IPS DF 19.7 (cell line): ENCODE measurements at regions not wholly inside any gene's neighbourhood (a gene's known extent, or its start where the extent isn't known, plus 50 kb on each side); places are given as distances from the start of the nearest gene placed in this dataset.
"Not testable (repeated sequence)": the region's sequence is repeated elsewhere in the genome, so short reads cannot be mapped to it uniquely, and the experiment has no call there.

Experiments
- DNase-seq: peaks from one replicate; pipeline ENCODE4 v3.0.0-alpha.2; 2013; ENCODE audit warnings: low read depth, low spot score

DNA sequence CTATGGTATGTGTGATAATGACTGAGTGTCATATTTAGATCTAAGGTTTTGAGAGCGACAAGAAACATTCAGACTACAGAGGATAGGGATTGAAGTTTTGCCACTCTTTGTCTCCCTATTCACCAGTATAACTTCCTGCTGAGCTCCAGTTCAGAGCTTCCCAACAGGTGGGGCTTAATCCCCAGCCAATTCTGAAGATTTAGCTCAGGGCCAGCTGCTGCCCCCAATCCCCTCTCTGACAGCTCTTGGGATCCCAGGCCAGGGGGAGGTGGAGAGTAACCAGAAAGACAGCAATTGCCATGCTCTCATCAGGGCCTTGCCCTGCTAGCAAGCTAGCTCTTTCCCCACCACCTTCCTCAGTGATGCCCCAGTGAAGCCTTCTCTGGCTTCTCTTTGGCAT is 57.8 kb downstream of the TRIL start:
- DNase-seq, result no peak

DNA sequence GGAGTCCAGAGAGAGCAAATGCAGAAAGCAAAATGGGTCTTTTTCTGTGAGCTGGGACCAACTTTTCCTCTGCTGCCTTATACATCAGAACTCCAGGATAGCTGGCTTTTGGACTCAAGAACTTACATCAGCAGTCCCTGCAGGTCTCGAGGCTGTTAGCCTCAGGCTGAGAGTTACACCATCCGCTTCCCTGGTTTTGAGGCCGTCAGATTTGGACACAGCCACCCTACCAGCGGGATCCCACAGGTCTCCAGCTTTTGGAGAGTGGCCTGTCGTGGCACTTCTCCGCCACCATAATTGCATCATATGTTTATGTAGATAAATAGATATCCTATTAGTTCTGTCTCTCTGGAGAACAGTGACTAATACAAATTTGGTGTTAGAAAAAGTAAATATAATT is 64.2 kb downstream of the TRIL start:
- no peak for DNase-seq

DNA sequence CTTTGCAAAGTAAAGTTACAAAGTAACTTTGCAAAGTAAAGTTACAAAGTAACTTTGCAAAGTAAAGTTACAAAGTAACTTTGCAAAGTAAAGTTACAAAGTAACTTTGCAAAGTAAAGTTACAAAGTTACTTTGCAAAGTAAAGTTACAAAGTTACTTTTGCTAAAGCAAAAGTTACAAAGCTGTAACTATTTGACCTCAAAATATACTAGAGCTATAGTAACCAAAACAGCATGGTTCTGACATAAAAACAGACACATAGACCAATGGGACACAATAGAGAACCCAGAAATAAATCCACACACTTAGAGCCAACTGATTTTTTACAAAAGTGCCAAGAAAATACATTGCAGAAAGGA is 66.3 kb downstream of the TRIL start:
- DNase-seq, result not testable (repeated sequence)

DNA sequence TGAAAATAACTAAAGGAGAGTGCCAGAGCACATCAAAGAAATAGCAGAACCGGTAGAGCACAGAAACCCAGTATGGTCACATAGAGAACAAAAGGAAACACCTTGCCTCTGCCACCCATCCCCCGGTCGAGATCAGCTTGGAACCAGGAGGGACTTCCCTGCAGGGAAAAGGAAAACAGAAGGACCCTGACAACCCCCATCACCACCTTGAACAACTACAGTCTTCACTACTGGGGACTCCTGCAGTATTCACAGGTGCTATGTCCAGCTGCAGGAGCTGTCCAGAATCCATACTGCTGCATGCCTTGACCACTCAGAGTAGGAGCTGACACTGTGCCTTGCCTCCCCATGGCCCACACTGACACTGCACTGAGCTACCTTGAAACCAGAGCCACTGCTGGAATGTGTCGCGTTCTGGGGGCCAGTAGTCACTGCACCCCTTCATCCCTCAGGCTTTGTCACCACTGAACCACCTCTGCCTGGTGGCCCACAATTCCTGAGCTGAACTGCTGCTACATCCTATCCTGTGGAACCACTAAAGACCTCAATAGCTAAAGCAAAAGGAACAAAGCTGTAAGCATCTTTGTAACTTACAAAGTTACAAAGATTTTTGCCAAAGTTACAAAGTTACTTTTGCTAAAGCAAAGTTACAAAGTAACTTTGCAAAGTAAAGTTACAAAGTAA is 66.8 kb downstream of the TRIL start:
- peak; percentile 59 for DNase-seq

DNA sequence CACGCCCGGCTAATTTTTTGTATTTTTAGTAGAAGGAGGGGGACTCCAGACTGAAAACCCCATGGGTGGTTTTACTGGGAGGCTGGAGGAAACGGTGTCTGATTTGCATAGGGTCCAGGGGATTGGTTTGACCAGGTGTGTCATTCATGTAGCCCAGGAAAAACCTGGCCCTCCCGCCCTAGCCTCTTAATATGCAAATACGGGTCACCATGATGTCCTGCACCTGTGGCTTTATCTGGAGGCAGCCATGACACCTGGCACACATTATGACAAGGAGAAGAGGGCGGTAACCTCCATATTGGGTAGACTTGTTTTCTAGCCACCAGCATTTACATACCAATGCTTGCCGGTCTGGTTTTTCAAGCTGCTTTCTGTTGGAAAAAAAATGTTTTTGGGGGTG is 68.0 kb downstream of the TRIL start:
- peak; percentile 97 for DNase-seq

DNA sequence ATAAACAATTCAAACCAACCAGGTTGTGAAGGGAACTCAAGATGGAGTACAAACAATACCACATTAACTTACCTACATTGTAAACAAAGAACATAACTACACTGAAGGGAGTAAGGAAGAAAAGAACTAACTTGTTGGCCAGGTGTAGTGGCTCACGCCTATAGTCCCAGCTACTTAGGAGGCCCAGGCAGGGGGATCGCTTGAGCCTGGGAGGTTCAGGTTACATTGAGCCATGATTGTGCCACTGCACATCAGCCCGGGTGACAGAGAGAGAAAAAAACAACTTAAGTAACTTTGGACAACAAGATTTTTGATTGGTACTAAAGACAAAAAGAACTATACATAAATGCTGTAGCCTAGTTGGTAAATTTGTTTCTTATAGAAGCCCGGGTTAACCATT is 68.8 kb downstream of the TRIL start:
- DNase-seq, result no peak

DNA sequence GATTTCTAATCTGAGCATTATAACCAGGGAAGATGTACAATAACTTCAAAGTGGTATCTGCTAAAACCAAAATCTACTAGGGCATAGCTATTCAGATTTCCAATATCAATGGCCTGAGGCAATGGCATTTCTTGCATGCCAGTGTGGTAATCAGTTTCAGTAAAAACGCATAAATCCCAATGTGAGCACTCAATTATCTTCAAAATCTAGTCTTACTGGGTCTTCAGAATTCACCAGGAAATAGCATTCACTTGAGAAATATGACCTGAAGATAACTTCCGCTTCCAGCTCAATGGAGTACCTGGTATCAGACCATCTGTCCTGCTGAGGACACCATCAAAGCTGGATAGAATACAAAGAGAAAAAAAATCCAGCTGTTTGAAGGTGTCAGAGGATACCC is 72.4 kb downstream of the TRIL start:
- no peak for DNase-seq

DNA sequence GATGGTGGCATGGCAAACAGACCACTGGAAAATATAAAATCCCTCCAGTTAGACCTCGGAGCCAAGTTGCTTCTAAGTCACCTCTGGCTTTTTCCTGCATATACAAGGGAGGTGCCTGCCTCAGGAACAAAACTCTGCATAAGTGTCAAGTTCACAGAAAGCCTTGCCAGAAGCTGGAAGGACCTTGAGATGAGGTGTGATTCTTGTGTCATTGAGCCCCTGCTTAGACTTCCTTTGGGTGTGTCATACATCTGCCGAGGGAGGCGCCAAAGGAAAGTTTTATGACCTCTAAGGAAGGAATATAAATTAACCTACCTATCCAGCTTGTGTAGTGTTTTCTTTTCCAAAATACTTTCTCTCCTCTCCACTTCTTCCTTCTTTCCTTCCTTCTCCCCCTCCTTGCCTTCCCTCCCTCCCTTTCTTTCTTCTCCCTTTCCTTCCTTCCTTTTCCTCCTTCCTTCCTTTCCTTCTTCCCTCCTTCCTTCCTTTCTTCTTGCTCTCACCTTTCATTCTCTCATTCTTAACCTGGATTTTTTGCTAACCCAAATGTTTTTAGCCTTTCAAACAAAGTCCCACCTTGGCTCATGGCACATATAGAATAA is 75.2 kb downstream of the TRIL start:
- no peak for DNase-seq

DNA sequence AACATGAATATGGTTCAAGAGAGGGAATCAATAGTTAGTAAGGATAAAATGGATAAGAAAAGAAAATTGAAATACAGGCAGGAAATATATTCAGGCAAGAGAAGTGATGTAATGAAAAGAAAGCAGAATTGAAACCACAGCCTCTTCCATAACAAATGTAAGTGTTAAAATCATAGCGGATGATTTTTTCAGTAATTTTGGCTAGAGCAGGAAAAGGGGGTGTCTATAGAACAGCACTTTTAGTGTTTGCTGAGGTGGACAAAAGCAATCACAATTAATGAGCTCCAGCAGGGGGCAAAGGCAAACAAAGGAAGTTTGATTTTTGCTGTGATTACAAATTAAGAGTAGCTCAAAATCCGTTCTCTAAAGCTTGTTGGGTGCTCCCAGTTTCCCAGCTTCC is 79.0 kb downstream of the TRIL start:
- DNase-seq, result no peak

DNA sequence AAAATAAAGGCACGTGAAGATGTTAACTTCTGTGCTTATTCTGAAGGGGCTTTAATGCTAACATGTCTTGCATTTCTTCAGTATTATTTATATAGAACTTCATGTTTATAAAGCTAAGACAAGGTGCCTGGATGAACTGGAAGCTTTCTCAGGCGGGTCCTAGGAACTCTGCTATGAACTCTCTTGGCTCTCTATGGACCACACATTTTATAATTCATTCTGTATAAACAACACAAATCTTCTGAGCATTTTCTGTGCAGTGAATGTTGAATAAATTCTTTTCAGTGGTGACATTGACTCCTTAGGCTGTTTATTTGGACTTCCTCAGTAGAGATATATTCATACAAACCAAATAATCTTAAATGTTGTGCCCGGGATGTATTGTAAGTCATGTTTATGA is 79.6 kb downstream of the TRIL start:
- DNase-seq, result no peak
